ENCODE measurements at regions not wholly inside any gene's neighbourhood (a gene's known extent, or its start where the extent isn't known, plus 50 kb on each side); places are given as distances from the start of the nearest gene placed in this dataset.

- TF ChIP-seq GATA3 (IDR thresholded peaks at IDR 0.05; ENCODE audit: low read depth, low read length) = no peak
- no peak for TF ChIP-seq GATA2 (IDR thresholded peaks at IDR 0.05; ENCODE audit: low read depth, low read length)
These were observed 190.3 kb downstream of the WNT5A start for GRCh38 chr3:55296791-55297190.

GRCh38 chr3:55296030-55296429 lies 191.1 kb downstream of the WNT5A start:
- TF ChIP-seq GATA2 (IDR thresholded peaks at IDR 0.05; ENCODE audit: low read depth, low read length) = no peak

- TF ChIP-seq GATA3 (IDR thresholded peaks at IDR 0.05; ENCODE audit: low read depth, low read length) = no peak
- TF ChIP-seq GATA2 (IDR thresholded peaks at IDR 0.05; ENCODE audit: low read depth, low read length) = no peak
These were observed 192.5 kb downstream of the WNT5A start for GRCh38 chr3:55294557-55294956.

- TF ChIP-seq GATA3 (IDR thresholded peaks at IDR 0.05; ENCODE audit: low read depth, low read length) (no peak), GATA2 (IDR thresholded peaks at IDR 0.05; ENCODE audit: low read depth, low read length) (no peak)
These were observed 194.7 kb downstream of the WNT5A start for GRCh38 chr3:55292360-55292759.

- TF ChIP-seq GATA2 (IDR thresholded peaks at IDR 0.05; ENCODE audit: low read depth, low read length) (no peak), GATA3 (IDR thresholded peaks at IDR 0.05; ENCODE audit: low read depth, low read length) (no peak)
These were observed 198.4 kb downstream of the WNT5A start for GRCh38 chr3:55288657-55289056.

GRCh38 chr3:55286693-55287092 lies 200.4 kb downstream of the WNT5A start:
- TF ChIP-seq GATA3 (IDR thresholded peaks at IDR 0.05; ENCODE audit: low read depth, low read length) = no peak
- TF ChIP-seq GATA2 (IDR thresholded peaks at IDR 0.05; ENCODE audit: low read depth, low read length) = no peak

GRCh38 chr3:55285156-55285555 lies 201.9 kb downstream of the WNT5A start:
- TF ChIP-seq GATA2 (IDR thresholded peaks at IDR 0.05; ENCODE audit: low read depth, low read length) (no peak), GATA3 (IDR thresholded peaks at IDR 0.05; ENCODE audit: low read depth, low read length) (no peak)

- TF ChIP-seq GATA2 (IDR thresholded peaks at IDR 0.05; ENCODE audit: low read depth, low read length) (no peak), GATA3 (IDR thresholded peaks at IDR 0.05; ENCODE audit: low read depth, low read length) (no peak)
These were observed 203.6 kb downstream of the WNT5A start for GRCh38 chr3:55283441-55283925.

GRCh38 chr3:55282994-55283393 lies 204.1 kb downstream of the WNT5A start:
- TF ChIP-seq GATA3 (IDR thresholded peaks at IDR 0.05; ENCODE audit: low read depth, low read length) = no peak
- no peak for TF ChIP-seq GATA2 (IDR thresholded peaks at IDR 0.05; ENCODE audit: low read depth, low read length)

- TF ChIP-seq GATA2 (IDR thresholded peaks at IDR 0.05; ENCODE audit: low read depth, low read length) = no peak
- TF ChIP-seq GATA3 (IDR thresholded peaks at IDR 0.05; ENCODE audit: low read depth, low read length) = no peak
These were observed 215.0 kb downstream of the WNT5A start for GRCh38 chr3:55272031-55272645.

GRCh38 chr3:55271549-55271948 lies 215.6 kb downstream of the WNT5A start:
- TF ChIP-seq GATA2 (IDR thresholded peaks at IDR 0.05; ENCODE audit: low read depth, low read length) (no peak), GATA3 (IDR thresholded peaks at IDR 0.05; ENCODE audit: low read depth, low read length) (no peak)

- TF ChIP-seq GATA3 (IDR thresholded peaks at IDR 0.05; ENCODE audit: low read depth, low read length) = no peak
- TF ChIP-seq GATA2 (IDR thresholded peaks at IDR 0.05; ENCODE audit: low read depth, low read length) = no peak
These were observed 216.1 kb downstream of the WNT5A start for GRCh38 chr3:55270976-55271375.

- TF ChIP-seq GATA2 (IDR thresholded peaks at IDR 0.05; ENCODE audit: low read depth, low read length) = no peak
- TF ChIP-seq GATA3 (IDR thresholded peaks at IDR 0.05; ENCODE audit: low read depth, low read length) = no peak
These were observed 217.5 kb downstream of the WNT5A start for GRCh38 chr3:55269636-55270035.

GRCh38 chr3:55269096-55269495 lies 218.0 kb downstream of the WNT5A start:
- TF ChIP-seq GATA2 (IDR thresholded peaks at IDR 0.05; ENCODE audit: low read depth, low read length) = no peak
- TF ChIP-seq GATA3 (IDR thresholded peaks at IDR 0.05; ENCODE audit: low read depth, low read length) = no peak

GRCh38 chr3:55267206-55267930 lies 219.7 kb downstream of the WNT5A start:
- no peak for TF ChIP-seq GATA2 (IDR thresholded peaks at IDR 0.05; ENCODE audit: low read depth, low read length)
- no peak for TF ChIP-seq GATA3 (IDR thresholded peaks at IDR 0.05; ENCODE audit: low read depth, low read length)

Data from SH-SY5Y (cell line).